SU-DHL-6 (cell line): ENCODE measurements at regions not wholly inside any gene's neighbourhood (a gene's known extent, or its start where the extent isn't known, plus 50 kb on each side); places are given as distances from the start of the nearest gene placed in this dataset.

Source experiments
- H2AFZ ChIP-seq: fragments of 200-600 bp; sonication (generic); 2 replicates; pipeline ENCODE4 v1.6.1; 2014; ENCODE audit warnings: low read depth, mild to moderate bottlenecking, moderate library complexity, mixed read lengths, antibody characterized with exemption, low read length; ENCODE audit not compliant: severe bottlenecking
- H3F3A ChIP-seq: fragments of 200-600 bp; shearing (Covaris generic); 2 replicates; pipeline ENCODE4 v1.6.0; 2016; ENCODE audit warnings: antibody characterized with exemption, mild to moderate bottlenecking; ENCODE audit not compliant: insufficient read depth
- H3K27ac ChIP-seq: fragments of 200-600 bp; sonication (generic); 2 replicates; pipeline ENCODE4 v1.5.1; 2016; ENCODE audit warnings: low read depth, mild to moderate bottlenecking, low read length, moderate library complexity, mixed read lengths
- H3K27me3 ChIP-seq: fragments of 200-600 bp; sonication (generic), shearing (Covaris generic); 2 replicates; pipeline ENCODE4 v1.6.0; 2014; ENCODE audit warnings: mild to moderate bottlenecking, low read length
- H3K36me3 ChIP-seq: fragments of 200-600 bp; sonication (generic); 2 replicates; pipeline ENCODE4 v1.6.1; 2014; ENCODE audit warnings: mild to moderate bottlenecking, low read length, mixed read lengths
- H3K4me2 ChIP-seq: fragments of 300-600, 200-600 bp; shearing (Covaris generic), sonication (generic); 2 replicates; pipeline ENCODE4 v1.6.0; 2014; ENCODE audit warnings: low read length, low read depth, mild to moderate bottlenecking; ENCODE audit not compliant: poor library complexity, severe bottlenecking
- H3K4me3 ChIP-seq: fragments of 200-600 bp; sonication (generic); 2 replicates; pipeline ENCODE4 v1.5.1; 2014; ENCODE audit warnings: antibody characterized with exemption, low read length, mild to moderate bottlenecking, mixed read lengths; ENCODE audit not compliant: insufficient read depth, poor library complexity, severe bottlenecking
- H3K79me2 ChIP-seq: fragments of 200-600 bp; sonication (generic); 2 replicates; pipeline ENCODE4 v1.6.1; 2014; ENCODE audit warnings: mild to moderate bottlenecking, low read length, moderate library complexity; ENCODE audit not compliant: insufficient read depth
- H3K9ac ChIP-seq: fragments of 200-600 bp; sonication (generic); 2 replicates; pipeline ENCODE4 v1.7.0; 2014; ENCODE audit warnings: mild to moderate bottlenecking, low read length
- H3K9me2 ChIP-seq: fragments of 200-600 bp; sonication (generic); replicated peaks from 2 replicates; pipeline ENCODE4 v1.6.1; 2014; ENCODE audit warnings: low read length; ENCODE audit not compliant: insufficient read depth
- H3K9me3 ChIP-seq: fragments of 200-600 bp; sonication (generic); 2 replicates; pipeline ENCODE4 v1.6.1; 2014; ENCODE audit warnings: low read length, mixed read lengths; ENCODE audit not compliant: insufficient read depth
- H4K20me1 ChIP-seq: fragments of 200-600 bp; sonication (generic); 2 replicates; pipeline ENCODE4 v1.6.1; 2014; ENCODE audit warnings: low read depth, mild to moderate bottlenecking, antibody characterized with exemption, low read length, moderate library complexity, mixed read lengths
- CTCF ChIP-seq: fragments of 200-600 bp; sonication (generic); IDR thresholded peaks from one replicate; pipeline ENCODE4 v1.5.1; 2017; ENCODE audit warnings: antibody characterized with exemption, mild to moderate bottlenecking, low read length, moderate library complexity; ENCODE audit not compliant: insufficient read depth, poor library complexity, severe bottlenecking
- EZH2phosphoT487 ChIP-seq: fragments of 200-600 bp; sonication (generic), shearing (Covaris generic); conservative IDR thresholded peaks from 2 replicates; pipeline ENCODE4 v1.6.1; 2018; ENCODE audit warnings: mild to moderate bottlenecking, antibody characterized with exemption, low read length, moderate library complexity, mixed read lengths

- H2AFZ ChIP-seq = no peak overlapping the region
- no peaks in the 10 kb centered on the region for H3K27me3 ChIP-seq
- TF ChIP-seq CTCF (no peak), EZH2phosphoT487 (no peak)
- H3K36me3 ChIP-seq = peaks cover 3% of the 10 kb centered on the region; the same call in 1 of the 2 replicates
- H3K4me3 ChIP-seq = no peak overlapping the region
- no peaks in the 10 kb centered on the region for H3K9me2 ChIP-seq
- no peak overlapping the region for H3K27ac ChIP-seq
- peaks cover 77% of the 10 kb centered on the region for H3K79me2 ChIP-seq
- H3K9ac ChIP-seq = no peak overlapping the region
- H3K9me3 ChIP-seq = no peaks in the 10 kb centered on the region
- H3F3A ChIP-seq = peaks cover 9% of the 10 kb centered on the region
- H4K20me1 ChIP-seq = no peaks in the 10 kb centered on the region
- no peak overlapping the region for H3K4me2 ChIP-seq
Measured at GRCh38 chr9:660227-660626, 181.3 kb upstream of the DMRT1 start.

- Histone ChIP-seq H4K20me1 (no peaks in the 10 kb centered on the region), H3K9me2 (no peaks in the 10 kb centered on the region), H3K9ac (no peak overlapping the region), H3K4me3 (no peak overlapping the region), H3K79me2 (peaks cover 77% of the 10 kb centered on the region), H3K4me2 (no peak overlapping the region), H2AFZ (no peak overlapping the region), H3K9me3 (no peaks in the 10 kb centered on the region), H3K36me3 (peaks cover 13% of the 10 kb centered on the region), H3K27ac (no peak overlapping the region), H3K27me3 (no peaks in the 10 kb centered on the region), H3F3A (peaks cover 16% of the 10 kb centered on the region; the same call in 1 of the 2 replicates)
- TF ChIP-seq EZH2phosphoT487 (no peak), CTCF (no peak)
Measured at GRCh38 chr9:663541-663940, 178.0 kb upstream of the DMRT1 start.

DNA sequence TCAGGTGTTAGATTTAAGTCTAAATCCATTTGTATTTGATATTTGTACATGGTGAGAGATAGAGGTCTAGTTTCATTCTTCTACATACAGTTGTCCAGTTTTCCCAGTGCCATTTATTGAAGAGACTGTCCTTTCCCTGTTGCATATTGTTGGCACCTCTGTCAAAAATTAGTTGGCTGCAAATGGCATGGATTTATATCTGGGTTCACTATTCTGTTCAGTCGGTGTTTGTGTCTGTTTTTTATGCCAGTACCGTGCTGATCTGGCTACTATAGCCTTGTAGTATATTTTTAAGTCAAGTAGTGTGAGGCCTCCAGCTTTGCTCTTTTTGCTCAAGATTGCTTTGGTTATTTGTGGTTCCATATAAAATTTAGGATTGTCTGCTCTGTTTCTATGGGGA is 176.2 kb upstream of the DMRT1 start:
- Histone ChIP-seq H3K27ac (no peak overlapping the region), H3K79me2 (peaks cover 77% of the 10 kb centered on the region), H2AFZ (no peak overlapping the region), H3K4me2 (no peak overlapping the region), H3K36me3 (peaks cover 15% of the 10 kb centered on the region), H3K27me3 (no peaks in the 10 kb centered on the region), H4K20me1 (no peaks in the 10 kb centered on the region), H3K4me3 (no peak overlapping the region), H3F3A (peaks cover 16% of the 10 kb centered on the region; the same call in 1 of the 2 replicates), H3K9me3 (no peaks in the 10 kb centered on the region), H3K9me2 (no peaks in the 10 kb centered on the region), H3K9ac (no peak overlapping the region)
- TF ChIP-seq CTCF = no peak
- TF ChIP-seq EZH2phosphoT487 = no peak
